GM19397 (cell line): ENCODE measurements at regions not wholly inside any gene's neighbourhood (a gene's known extent, or its start where the extent isn't known, plus 50 kb on each side); places are given as distances from the start of the nearest gene placed in this dataset.
"Not testable (repeated sequence)": the region's sequence is repeated elsewhere in the genome, so short reads cannot be mapped to it uniquely, and the experiment has no call there.

Source experiments
- ATAC-seq: cut with Tn5 transposase; IDR thresholded peaks from one replicate; pipeline ENCODE4 v1.9.1; 2021; ENCODE audit warnings: mild to moderate bottlenecking, moderate library complexity; ENCODE audit not compliant: unreplicated experiment

DNA sequence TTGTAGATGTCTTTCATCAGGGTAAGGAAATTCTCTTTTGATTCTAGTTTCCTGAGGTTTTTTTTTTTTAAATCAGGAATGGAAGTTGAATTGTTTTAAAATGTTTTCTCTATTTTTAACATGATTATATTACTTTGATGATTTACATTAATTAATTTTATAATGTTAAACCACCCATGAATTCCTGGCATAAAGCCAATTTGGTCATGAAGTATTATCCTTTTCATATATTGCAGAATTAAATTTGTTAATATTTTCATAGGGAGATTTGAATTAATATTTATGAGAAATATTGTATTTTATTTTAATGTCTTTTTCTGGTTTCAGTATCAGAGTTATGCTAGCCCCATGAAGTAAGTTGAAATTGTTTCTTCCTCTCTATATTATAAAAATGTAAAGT, 144.6 kb downstream of the MAIP1 start:
- ATAC-seq = no peak

DNA sequence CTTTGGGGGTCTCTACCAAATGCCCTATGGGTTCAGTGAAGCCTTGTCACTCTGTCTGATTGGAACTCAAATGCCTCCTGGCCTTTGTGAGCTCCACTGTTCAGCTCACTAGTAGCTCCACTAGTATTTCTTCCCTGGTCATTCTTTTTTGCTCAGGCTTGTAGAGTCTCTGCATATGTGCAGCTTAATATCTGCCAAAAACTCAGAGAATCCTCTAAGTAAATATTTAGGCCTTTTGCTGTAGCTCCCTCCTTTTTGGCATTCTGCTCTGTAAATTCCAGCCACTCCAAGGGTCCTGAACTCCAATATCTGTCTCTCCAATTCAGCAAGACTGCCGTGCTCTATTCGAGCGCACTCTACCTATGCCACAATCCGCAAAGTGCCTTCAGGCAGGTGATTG, 146.5 kb downstream of the MAIP1 start:
- ATAC-seq = no peak

DNA sequence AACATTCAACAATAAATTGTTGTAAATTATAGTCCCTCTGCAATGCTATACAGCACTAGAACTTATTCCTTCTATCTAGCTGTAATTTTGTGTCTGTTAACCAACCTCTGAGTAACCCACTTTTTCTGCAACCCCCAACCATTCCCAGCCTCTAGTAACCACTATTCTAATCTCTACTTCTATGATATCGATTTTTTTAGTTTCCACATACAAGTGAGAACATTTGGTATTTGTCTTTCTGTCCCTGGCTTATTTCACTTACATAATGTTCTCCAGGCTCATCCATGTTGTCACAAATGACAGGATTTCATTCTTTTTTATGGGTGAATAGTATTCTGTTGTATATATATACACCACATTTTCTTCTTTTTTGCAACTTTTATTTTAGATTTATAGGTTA, 147.6 kb downstream of the MAIP1 start:
- no peak for ATAC-seq

DNA sequence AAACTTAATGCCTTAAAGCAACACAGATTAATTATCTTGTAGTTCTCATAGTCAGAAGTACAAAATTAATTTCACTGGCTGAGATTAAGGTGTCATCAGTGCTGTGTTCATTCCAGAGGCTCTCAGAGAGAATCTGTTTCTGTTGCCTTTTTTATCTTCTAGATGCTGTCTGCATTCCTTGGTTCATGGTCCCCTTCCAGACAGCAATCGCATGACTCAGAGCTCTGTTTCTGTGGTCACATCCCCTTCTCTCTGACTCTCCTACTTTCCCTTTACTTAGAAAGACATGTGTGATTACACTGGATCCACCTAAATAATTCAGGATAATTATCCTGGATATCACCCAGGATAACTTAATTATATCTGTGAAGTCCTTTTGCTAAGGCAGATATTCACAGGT, 148.6 kb downstream of the MAIP1 start:
- no peak for ATAC-seq

DNA sequence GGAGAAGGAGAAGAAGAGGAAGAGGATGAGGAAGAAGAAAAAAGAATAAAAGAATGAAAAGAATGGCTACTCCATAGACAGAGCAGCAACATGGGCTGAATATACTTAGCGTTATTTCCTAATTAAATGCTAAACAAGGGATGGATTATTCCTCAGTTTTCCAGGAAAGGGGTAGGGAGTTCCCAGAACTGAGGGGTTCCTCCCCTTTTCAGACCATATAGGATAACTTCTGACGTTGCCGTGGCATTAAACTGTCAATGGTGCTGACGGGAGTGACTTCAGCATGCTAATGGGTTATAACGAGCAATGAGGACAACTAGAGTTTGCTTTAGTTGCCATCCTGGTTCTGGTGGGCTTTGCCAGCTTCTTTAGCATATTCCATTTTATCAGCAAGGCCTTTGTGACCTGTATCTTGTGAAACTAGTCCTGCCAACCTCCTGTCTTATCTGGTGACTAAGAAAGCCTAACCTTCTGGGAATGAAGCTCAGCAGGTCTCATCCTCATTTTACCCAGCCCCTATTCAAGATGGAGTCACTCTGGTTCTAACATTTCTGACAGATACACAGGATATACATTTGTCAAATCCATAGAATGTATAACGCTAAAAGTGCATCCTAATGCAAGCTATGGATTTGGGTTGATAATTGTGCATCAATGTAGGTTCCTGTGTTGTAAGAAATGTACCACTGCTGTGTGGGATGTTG, 152.3 kb downstream of the MAIP1 start:
- ATAC-seq = no peak

DNA sequence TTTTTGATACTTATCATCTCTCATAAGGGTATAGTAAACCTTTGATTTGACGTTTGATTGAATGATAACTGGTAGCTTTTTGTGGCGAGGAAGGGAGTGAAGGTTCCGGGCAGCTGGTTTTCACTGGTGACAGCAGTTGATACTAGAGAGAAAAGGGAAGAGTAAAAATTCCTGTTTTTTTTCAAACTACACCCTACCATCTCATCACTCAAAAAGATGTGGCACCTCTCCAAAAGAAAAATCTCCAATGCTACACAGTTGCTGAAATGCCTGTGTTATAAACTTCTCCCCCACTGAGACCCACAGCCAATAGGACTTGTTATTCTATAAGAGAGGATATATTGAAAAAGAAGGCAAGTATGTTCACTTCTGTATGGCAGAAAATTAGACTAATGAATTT, 154.0 kb downstream of the MAIP1 start:
- ATAC-seq = no peak

DNA sequence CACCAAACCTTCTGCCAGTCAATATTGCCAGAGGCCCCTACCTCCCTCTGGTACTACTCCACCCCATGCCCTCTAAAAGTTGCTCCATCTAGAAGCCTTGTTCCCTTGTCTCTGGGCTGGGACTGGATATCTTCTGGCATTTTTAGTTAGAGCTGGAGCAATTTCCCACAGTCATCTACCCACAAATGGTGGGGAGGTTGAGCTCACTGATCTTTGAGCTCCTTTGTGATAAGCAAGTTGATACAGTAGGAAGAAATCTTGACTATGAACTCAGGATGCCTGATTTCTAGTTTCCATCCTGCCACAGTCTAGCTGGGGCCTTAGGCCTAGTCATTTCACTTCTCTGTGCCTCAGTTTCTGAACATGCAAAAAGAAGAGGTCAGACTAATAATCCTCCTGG, 155.0 kb downstream of the MAIP1 start:
- no peak for ATAC-seq

DNA sequence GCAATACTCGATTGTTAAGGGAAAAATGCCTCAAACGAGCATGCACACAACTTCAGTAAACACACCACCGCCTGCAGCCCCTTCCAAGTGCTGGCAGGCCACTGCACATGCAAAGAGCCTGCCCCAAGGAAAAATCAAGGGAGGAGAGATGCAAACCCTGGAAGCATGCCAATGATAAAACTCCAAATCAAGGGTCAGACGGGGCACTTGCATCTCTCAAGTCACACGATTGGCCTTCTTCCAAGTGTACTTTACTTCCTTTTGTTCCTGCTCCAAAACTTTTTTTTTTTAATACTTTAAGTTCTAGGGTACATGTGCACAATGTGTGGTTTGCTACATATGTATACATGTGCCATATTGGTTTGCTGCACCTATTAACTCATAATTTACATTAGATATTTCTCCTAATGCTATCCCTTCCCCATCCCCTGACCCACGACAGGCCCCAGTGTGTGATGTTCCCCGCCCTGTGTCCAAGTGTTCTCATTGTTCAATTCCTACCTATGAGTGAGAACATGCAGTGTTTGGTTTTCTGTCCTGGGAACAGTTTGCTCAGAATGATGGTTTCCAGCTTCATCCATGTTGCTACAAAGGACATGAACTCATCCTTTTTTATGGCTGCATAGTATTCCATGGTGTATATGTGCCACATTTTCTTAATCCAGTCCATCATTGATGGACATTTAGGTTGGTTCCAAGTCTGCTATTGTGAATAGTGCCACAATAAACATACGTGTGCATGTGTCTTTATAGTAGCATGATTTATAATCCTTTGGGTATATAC, 157.8 kb downstream of the MAIP1 start:
- not testable (repeated sequence) for ATAC-seq

DNA sequence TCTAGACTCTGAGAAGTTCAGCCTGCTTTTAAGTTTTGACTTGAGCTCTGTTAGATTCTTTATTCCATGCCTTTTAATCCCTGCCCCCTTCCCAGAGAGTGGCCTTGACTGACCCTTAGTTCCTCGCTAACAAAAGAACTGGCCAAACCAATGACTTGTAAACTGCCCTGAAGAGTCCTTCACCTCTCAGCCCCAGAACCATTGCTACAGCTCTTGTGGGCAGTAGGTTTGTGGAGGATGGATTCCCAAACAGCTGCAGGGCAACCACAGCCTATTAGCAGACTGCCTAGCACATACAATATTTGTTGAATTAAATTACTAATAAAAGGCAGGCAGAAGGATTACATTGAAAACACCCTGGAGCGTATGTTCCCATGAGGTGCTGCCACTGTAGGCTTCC, 163.9 kb downstream of the MAIP1 start:
- no peak for ATAC-seq

DNA sequence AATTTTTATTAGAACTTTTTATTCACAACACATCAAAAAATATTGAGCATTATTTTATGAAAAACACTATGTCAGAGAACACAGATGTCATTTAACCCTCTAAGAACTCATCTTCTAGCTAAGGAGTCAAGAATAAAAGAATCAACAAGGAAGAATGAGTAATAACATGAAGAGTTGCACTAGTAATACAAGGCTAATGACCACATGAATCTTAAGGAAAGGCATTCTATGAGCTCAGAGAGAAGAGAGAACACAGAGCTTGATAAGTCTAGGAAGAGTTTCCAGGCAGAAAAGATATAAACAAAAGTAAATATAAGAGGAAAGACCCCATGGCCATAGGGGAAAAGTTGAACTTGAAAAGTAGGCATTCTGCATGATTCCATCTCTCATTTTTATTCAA, 166.5 kb downstream of the MAIP1 start:
- no peak for ATAC-seq

DNA sequence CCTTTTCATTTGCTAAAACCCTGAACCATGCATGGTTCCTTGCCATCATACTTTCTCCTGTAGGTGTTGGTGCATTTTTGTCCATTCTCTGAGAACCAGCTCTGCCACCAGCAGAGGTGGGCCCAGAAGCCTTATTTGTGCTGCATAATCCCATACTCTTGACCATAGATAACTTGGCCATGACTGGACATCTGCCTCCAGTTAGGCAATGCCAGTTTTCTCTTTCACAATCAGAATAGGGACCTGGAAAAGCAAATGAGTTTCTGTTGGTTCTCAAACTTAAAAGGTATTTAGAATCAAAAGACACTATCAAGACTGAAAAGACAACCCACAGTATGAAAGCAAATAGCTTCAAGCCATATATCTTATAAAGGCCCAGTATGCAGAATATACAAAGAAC, 167.3 kb downstream of the MAIP1 start:
- no peak for ATAC-seq

DNA sequence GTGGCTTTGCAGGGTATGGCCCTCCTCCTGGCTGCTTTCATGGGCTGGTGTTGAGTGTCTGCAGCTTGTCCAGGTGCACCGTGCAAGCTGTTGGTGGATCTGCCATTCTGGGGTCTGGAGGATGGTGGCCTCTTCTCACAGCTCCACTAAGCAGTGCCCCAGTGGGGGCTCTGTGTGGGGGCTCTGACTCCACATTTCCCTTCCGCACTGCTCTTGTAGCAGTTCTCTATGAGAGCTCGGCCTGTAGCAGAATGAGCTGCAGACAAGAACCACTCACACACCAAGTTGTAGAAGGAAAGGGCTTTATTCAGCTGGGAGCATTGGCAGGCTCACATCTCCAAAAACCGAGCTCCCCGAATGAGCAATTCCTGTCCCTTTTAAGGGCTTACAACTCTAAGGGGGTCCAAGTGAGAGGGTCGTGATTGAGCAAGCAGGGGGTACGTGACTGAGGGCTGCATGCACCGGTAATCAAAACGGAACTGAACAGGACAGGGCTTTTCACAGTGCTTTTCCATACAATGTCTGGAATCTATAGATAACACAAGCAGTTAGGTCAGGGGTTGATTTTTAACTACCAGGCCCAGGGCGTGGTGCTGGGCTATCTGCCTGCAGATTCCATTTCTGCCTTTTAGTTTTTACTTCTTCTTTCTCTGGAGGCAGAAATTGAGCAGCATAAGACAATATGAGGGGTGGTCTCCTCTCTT, 169.4 kb downstream of the MAIP1 start:
- ATAC-seq = not testable (repeated sequence)

DNA sequence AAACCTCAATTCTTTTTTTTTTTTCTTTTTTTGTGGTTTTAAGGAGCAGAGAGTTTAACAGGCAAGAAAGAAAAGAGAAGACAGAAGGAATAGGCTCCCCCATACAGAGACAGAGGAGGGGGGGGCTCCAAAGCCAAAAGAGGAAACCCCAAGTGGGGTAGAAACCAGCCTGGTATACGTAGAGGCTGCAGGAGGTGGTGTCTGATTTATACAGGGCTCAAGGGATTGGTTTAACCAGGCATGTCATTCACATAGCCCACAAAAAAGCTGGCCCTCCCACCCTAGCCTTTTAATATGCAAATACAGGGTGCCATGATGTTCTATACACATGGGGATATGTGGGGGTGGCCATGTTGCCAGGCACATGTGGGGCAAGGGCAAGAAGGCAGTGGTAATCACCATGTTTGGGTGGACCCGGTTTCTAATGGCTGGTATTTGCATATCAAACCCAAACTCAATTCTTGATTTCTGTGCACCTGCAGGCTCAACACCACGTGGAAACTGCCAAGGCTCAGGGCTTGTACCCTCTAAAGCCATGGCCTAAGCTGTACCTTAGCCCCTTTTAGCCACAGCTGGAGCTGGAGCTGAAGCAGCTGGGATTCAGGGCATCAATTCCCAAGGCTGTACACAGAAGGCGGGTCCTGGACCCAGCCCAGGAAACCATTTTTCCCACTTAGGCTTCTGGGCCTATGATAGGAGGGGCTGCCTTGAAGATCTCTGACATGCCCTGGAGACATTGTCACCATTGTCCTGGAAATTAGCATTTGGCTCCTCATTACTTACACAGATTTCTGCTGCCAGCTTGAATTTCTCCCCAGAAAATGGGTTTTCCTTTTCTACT, 170.3 kb downstream of the MAIP1 start:
- no peak for ATAC-seq

DNA sequence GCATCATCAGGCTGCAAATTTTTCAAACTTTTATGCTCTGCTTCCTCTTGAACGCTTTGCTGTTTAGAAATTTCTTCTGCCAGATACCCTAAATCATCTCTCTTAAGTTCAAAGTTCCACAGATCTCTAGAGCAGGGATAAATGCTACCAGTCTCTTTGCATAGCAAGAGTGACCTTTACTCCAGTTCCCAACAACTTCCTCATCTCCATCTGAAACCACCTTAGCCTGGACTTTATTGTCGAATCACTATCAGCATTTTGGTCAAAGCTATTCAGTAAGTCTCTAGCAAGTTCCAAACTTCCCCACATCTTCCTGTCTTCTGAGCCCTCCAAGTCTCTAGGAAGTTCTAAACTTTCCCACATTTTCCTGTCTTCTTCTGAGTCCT, 170.9 kb downstream of the MAIP1 start:
- not testable (repeated sequence) for ATAC-seq

DNA sequence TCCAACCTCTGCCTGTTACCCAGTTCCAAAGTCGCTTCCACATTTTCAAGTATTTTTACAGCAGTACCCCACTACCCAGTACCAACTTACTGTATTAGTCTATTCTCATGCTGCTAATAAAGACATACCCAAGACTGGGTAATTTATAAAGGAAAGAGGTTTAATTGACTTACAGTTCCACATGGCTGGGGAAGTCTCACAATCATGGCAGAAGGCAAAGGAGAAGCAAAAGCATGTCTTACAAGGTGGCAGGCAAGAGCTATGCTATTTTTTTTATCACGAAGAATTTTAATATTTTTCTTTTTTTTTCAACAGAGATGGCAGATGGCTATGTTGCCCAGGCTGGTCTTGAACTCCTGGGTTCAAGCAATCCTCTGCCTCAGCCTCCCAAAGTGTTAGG, 171.3 kb downstream of the MAIP1 start:
- ATAC-seq = not testable (repeated sequence)

DNA sequence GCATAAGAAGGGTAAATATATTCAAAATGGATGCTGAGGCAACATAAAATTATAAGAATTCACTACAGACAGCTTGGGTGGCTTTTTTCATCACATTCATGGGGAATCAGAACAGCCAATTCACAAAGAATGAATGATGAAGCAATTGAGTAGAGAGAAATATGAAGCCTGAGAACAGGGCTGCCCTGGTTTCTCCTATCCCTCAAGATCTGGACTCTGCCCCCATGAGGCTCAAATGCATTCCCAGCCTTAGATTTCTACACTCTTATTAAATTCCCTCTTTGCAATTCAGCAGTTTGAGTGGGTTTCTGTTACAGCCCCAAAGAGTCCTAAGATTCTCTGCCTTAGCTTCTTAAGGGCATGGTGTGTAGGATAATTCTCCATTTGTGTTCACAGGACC, 172.5 kb downstream of the MAIP1 start:
- ATAC-seq = no peak

DNA sequence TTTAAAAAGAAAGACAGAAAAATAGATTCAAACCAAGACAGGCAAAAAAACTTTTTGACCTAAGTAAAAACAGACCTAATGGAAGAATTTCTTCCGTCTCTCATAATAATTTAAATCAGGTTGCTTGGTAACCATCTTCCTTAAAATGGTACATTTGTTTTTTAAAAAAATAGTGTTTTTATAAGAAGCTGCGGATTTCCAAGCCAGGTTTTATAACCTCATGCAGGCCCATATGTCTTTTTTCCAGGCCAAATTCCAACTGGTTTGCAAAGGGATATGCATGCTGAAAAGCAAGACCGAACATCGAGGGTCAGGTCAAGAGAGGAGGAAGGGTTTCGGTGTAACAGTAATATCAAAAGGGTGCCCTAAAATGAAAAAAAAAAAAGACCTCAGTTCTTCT, 172.9 kb downstream of the MAIP1 start:
- no peak for ATAC-seq

DNA sequence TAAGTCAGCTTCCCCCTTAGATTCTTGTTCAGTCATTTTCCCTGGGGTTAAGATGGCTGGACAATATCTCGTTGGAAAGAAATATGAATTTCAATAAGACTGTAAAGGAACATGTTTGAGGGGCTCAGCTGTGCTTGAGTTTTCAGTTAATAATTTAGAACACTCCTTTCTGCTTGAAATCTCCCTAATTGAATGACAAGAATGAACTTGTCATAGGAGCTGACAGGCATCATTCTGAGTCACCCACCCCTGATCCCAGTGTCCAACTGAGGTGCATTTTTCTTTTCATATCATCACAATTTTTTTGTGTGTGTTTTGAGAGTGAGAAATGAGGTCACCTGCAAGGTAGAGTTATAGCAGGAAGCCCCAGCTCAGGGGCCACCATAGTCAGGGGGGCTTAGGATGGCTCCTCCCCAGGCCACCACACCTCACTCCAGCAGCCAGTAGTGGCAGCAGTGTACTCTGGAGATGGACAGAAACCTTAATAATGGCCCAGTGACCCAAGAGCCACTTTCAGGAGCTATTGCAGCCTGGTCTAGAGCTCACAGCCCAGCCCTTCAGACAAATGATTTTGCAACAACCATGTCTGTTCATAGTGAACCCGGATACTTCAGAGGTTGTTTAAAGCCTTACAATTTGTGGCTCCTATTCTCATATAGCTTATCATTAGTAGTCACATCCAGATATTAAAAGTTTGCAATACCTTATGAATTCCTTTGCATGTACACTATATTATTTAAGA, 174.5 kb downstream of the MAIP1 start:
- no peak for ATAC-seq

DNA sequence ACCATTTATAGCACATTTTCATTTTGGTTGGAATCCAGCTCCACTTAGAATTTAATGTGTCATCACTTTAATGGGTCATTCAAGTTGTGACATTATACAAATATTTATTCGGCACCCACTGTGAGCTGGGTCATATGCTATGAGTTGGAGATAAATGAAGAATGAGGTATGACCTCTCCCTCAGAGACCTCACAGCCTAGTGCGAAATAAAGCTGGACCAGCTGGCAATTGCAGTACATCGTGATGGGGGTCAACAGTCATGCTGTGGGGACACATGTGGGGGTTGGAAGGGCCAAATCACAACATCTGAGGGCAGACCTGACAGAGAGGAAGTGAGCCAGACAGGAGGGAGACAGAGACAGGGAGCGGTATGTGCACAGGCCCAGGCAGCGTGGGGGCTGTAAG, 175.4 kb downstream of the MAIP1 start:
- ATAC-seq = no peak

DNA sequence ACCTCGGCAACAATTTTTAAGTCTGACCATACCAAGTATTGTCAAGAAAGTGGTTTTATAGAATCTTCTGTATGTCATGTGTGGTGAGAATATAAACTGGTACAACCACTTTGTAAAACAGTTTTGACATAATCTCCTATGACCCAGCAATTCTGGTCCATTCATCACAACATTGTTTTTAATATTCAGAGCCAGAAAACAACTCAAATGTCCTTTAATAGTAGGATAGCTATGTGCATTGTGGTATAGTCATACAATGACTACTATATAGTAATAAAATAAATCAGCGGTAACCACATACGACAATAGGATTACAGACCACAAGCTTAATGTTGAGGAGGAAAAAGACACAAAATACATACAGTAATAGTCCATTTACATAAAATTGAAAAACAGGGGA, 175.2 kb upstream of the SPATS2L start:
- ATAC-seq = no peak
